CD14-positive monocyte (primary cell): ENCODE measurements at regions not wholly inside any gene's neighbourhood (a gene's known extent, or its start where the extent isn't known, plus 50 kb on each side); places are given as distances from the start of the nearest gene placed in this dataset.

Source experiments
- DNase-seq, 3 donors: peaks; one replicate each; pipeline ENCODE4 v3.0.0-alpha.2; 2011 to 2022
- H2AFZ ChIP-seq: 2 replicates; pipeline ENCODE4 v1.6.0; 2012; ENCODE audit warnings: mild to moderate bottlenecking, low read depth, low read length, inconsistent platforms; ENCODE audit not compliant: insufficient read depth, poor library complexity, severe bottlenecking
- H3K27ac ChIP-seq, 2 donors: 1 replicate in 1 of 2; 2 replicates in 1 of 2; pipeline ENCODE4 v1.5.1; 2012 to 2013; ENCODE audit warnings: low read length in 2 of 2, control low read depth in 1 of 2, inconsistent platforms in 1 of 2, low read depth in 1 of 2, mild to moderate bottlenecking in 1 of 2
- H3K27me3 ChIP-seq, 2 donors: one replicate each; pipeline versions ENCODE4 v1.6.0 to v1.6.1; 2011 to 2013; ENCODE audit warnings: low read length in 2 of 2; ENCODE audit not compliant: control insufficient read depth in 2 of 2, insufficient read depth in 2 of 2
- H3K36me3 ChIP-seq, 2 donors: replicated peaks in 1 of 2; 1 replicate in 1 of 2; 2 replicates in 1 of 2; pipeline versions ENCODE4 v1.5.1 to v1.6.1; 2012 to 2013; ENCODE audit warnings: low read length in 2 of 2, control low read depth in 1 of 2, inconsistent platforms in 1 of 2, mild to moderate bottlenecking in 1 of 2; ENCODE audit not compliant: insufficient read depth in 2 of 2, control insufficient read depth in 1 of 2
- H3K4me1 ChIP-seq, 2 donors: 1 replicate in 1 of 2; 2 replicates in 1 of 2; pipeline versions ENCODE4 v1.5.1 to v1.6.1; 2012 to 2013; ENCODE audit warnings: low read length in 2 of 2, control low read depth in 1 of 2, inconsistent platforms in 1 of 2, mild to moderate bottlenecking in 1 of 2, moderate library complexity in 1 of 2; ENCODE audit not compliant: insufficient read depth in 2 of 2, control insufficient read depth in 1 of 2
- H3K4me2 ChIP-seq: replicated peaks from 2 replicates; pipeline ENCODE3; 2012; ENCODE audit warnings: low read length, moderate library complexity, mild to moderate bottlenecking; ENCODE audit not compliant: poor library complexity, severe bottlenecking; ENCODE audit errors: extremely low read depth
- H3K4me3 ChIP-seq, 3 experiments: fragments of 200-600 bp in 1 of 3; sonication (generic) in 1 of 3; replicated peaks in 1 of 3; 1 replicate in 2 of 3; 2 replicates in 1 of 3; pipeline ENCODE4 v1.5.1; 2011 to 2013; ENCODE audit warnings: low read length in 3 of 3, mild to moderate bottlenecking in 3 of 3, control low read depth in 2 of 3, low read depth in 2 of 3, inconsistent platforms in 1 of 3, moderate library complexity in 1 of 3
- H3K79me2 ChIP-seq: 2 replicates; pipeline ENCODE4 v1.6.0; 2012; ENCODE audit warnings: mild to moderate bottlenecking, control low read depth, inconsistent platforms, low read length, moderate library complexity; ENCODE audit not compliant: insufficient read depth
- H3K9ac ChIP-seq: 2 replicates; pipeline ENCODE4 v1.6.0; 2017; ENCODE audit warnings: low read length, mild to moderate bottlenecking; ENCODE audit not compliant: insufficient read depth, poor library complexity, severe bottlenecking
- H3K9me3 ChIP-seq, 2 donors: replicated peaks in 1 of 2; 1 replicate in 1 of 2; 2 replicates in 1 of 2; pipeline versions ENCODE4 v1.5.1 to v1.6.1; 2012 to 2013; ENCODE audit warnings: low read length in 2 of 2, control low read depth in 1 of 2; ENCODE audit not compliant: control insufficient read depth in 1 of 2, insufficient read depth in 1 of 2
- H4K20me1 ChIP-seq: 2 replicates; pipeline ENCODE4 v1.6.0; 2012; ENCODE audit warnings: mild to moderate bottlenecking, low read length, control low read depth, moderate library complexity; ENCODE audit not compliant: insufficient read depth
- H3K27ac Mint-ChIP-seq, 7 donors: one replicate each; pipeline ENCODE4 v1.8.0; 2020; ENCODE audit warnings: mild to moderate bottlenecking in 7 of 7, mixed read lengths in 7 of 7, moderate library complexity in 6 of 7, inconsistent platforms in 2 of 7
- H3K27me3 Mint-ChIP-seq, 3 donors: one replicate each; pipeline ENCODE4 v1.8.0; 2021 to 2022; ENCODE audit warnings: low read depth in 3 of 3, mild to moderate bottlenecking in 3 of 3, mixed read lengths in 3 of 3, moderate library complexity in 3 of 3, inconsistent platforms in 1 of 3
- H3K36me3 Mint-ChIP-seq, 2 donors: one replicate each; pipeline ENCODE4 v1.8.0; 2020; ENCODE audit warnings: mixed read lengths in 2 of 2, inconsistent platforms in 1 of 2, mild to moderate bottlenecking in 1 of 2
- H3K4me1 Mint-ChIP-seq: one replicate; pipeline ENCODE4 v1.8.0; 2020; ENCODE audit warnings: mild to moderate bottlenecking, mixed read lengths
- H3K4me3 Mint-ChIP-seq, 2 donors: one replicate each; pipeline ENCODE4 v1.8.0; 2020; ENCODE audit warnings: mild to moderate bottlenecking in 2 of 2, mixed read lengths in 2 of 2, moderate library complexity in 1 of 2
- H3K9me3 Mint-ChIP-seq, 7 donors: one replicate each; pipeline ENCODE4 v1.8.0; 2020 to 2022; ENCODE audit warnings: mixed read lengths in 7 of 7, mild to moderate bottlenecking in 6 of 7, moderate library complexity in 6 of 7, inconsistent platforms in 2 of 7
- CTCF ChIP-seq: fragments of 200-600 bp; IDR thresholded peaks from one replicate; pipeline ENCODE4 v1.8.0; 2022; ENCODE audit warnings: antibody characterized with exemption, mild to moderate bottlenecking
- WGBS: methylation state at CpG from one replicate; pipeline ENCODE4 v1.1.5; 2013; ENCODE audit warnings: missing lambda C conversion rate; ENCODE audit not compliant: insufficient coverage; 5-methylcytosine and 5-hydroxymethylcytosine counted together
- intact Hi-C, 2 donors: fragments of 100-400 bp; cut with micrococcal nuclease; formaldehyde crosslinking; loops; one replicate each; pipeline versions ENCODE4 v1.15.0 to v1.15.1; 2023

GRCh38 chr5:6218517-6218916, 159.8 kb downstream of the MED10 start:
- Histone ChIP-seq H3K4me2 (no peak overlapping the region), H3K79me2 (no peaks in the 10 kb centered on the region), H3K4me1 (no peaks in the 10 kb centered on the region), H3K36me3 (no peaks in the 10 kb centered on the region), H3K4me3 (no peak overlapping the region), H3K9ac (no peak overlapping the region), H2AFZ (no peak overlapping the region), H4K20me1 (no peaks in the 10 kb centered on the region), H3K27ac (no peak overlapping the region), H3K27me3 (no peaks in the 10 kb centered on the region), H3K9me3 (peaks cover 7 to 19% of the 10 kb centered on the region in 2 donors)
- DNase-seq: no peak
- Mint-ChIP-seq H3K4me1 (no peaks in the 10 kb centered on the region), H3K4me3 (no peak overlapping the region), H3K27ac (no peak overlapping the region), H3K9me3 (peaks cover 12 to 32% (median 23%) of the 10 kb centered on the region in 7 donors), H3K27me3 (peaks cover 0 to 10% (median 2%) of the 10 kb centered on the region in 3 donors), H3K36me3 (no peaks in the 10 kb centered on the region)
- TF ChIP-seq CTCF: no peak
- 86% methylated on average over 6 of the region's 6 CpGs for WGBS
- intact Hi-C loops: no loop called here

GRCh38 chr5:6218116-6218515, 160.2 kb downstream of the MED10 start:
- H3K36me3 Mint-ChIP-seq: no peaks in the 10 kb centered on the region
- TF ChIP-seq CTCF: no peak
- no peak overlapping the region for H3K4me3 Mint-ChIP-seq
- no peak overlapping the region for H3K27ac ChIP-seq
- WGBS: 89% methylated on average over 7 of the region's 7 CpGs
- no peak overlapping the region for H3K4me2 ChIP-seq
- peaks cover 12 to 30% (median 20%) of the 10 kb centered on the region in 7 donors for H3K9me3 Mint-ChIP-seq
- H3K4me1 Mint-ChIP-seq: no peaks in the 10 kb centered on the region
- intact Hi-C loops: no loop called here
- no peak overlapping the region for H3K27ac Mint-ChIP-seq
- H3K9me3 ChIP-seq: peaks cover 7 to 19% of the 10 kb centered on the region in 2 donors
- H3K27me3 ChIP-seq: no peaks in the 10 kb centered on the region
- no peaks in the 10 kb centered on the region for H4K20me1 ChIP-seq
- H3K4me3 ChIP-seq: no peak overlapping the region
- DNase-seq: no peak
- no peak overlapping the region for H2AFZ ChIP-seq
- H3K36me3 ChIP-seq: no peaks in the 10 kb centered on the region
- H3K79me2 ChIP-seq: no peaks in the 10 kb centered on the region
- H3K9ac ChIP-seq: no peak overlapping the region
- H3K27me3 Mint-ChIP-seq: peaks cover 0 to 10% (median 2%) of the 10 kb centered on the region in 3 donors
- no peaks in the 10 kb centered on the region for H3K4me1 ChIP-seq
